Kidney epithelial cell (primary cell): ENCODE measurements at regions not wholly inside any gene's neighbourhood (a gene's known extent, or its start where the extent isn't known, plus 50 kb on each side); places are given as distances from the start of the nearest gene placed in this dataset.
"Not testable (repeated sequence)": the region's sequence is repeated elsewhere in the genome, so short reads cannot be mapped to it uniquely, and the experiment has no call there.

Experiments used
- DNase-seq: peaks from one replicate; pipeline ENCODE4 v3.0.0-alpha.2; 2010; ENCODE audit warnings: low read depth
- H3K27me3 ChIP-seq: 2 replicates; pipeline ENCODE4 v1.6.0; 2011; ENCODE audit warnings: low read length; ENCODE audit not compliant: control insufficient read depth, insufficient read depth
- H3K36me3 ChIP-seq: 2 replicates; pipeline ENCODE4 v1.5.1; 2011; ENCODE audit warnings: low read length; ENCODE audit not compliant: control insufficient read depth, insufficient read depth
- H3K4me3 ChIP-seq: 2 replicates; pipeline ENCODE4 v1.5.1; 2011; ENCODE audit warnings: low read depth, mild to moderate bottlenecking, control low read depth, low read length
- CTCF ChIP-seq: IDR thresholded peaks from 2 replicates; pipeline ENCODE4 v1.5.1; 2011; ENCODE audit warnings: mild to moderate bottlenecking, moderate library complexity, low read length, control low read depth, inconsistent platforms; ENCODE audit not compliant: insufficient read depth, poor library complexity, severe bottlenecking

- no peak overlapping the region for H3K4me3 ChIP-seq
- TF ChIP-seq CTCF = no peak
- no peaks in the 10 kb centered on the region for H3K27me3 ChIP-seq
- DNase-seq = no peak
- H3K36me3 ChIP-seq = no peaks in the 10 kb centered on the region
Observed at GRCh38 chrX:95945528-95945927, 739.1 kb upstream of the DIAPH2 start.

GRCh38 chrX:95949588-95949987, 735.1 kb upstream of the DIAPH2 start:
- H3K36me3 ChIP-seq = no peaks in the 10 kb centered on the region
- no peak for TF ChIP-seq CTCF
- no peaks in the 10 kb centered on the region for H3K27me3 ChIP-seq
- no peak overlapping the region for H3K4me3 ChIP-seq
- no peak for DNase-seq

- H3K36me3 ChIP-seq = no peaks in the 10 kb centered on the region
- no peak for TF ChIP-seq CTCF
- no peaks in the 10 kb centered on the region for H3K27me3 ChIP-seq
- H3K4me3 ChIP-seq = no peak overlapping the region
- no peak for DNase-seq
Observed at GRCh38 chrX:95950679-95951078, 734.0 kb upstream of the DIAPH2 start.

- no peak for TF ChIP-seq CTCF
- H3K27me3 ChIP-seq = no peaks in the 10 kb centered on the region
- no peak for DNase-seq
- no peaks in the 10 kb centered on the region for H3K36me3 ChIP-seq
- H3K4me3 ChIP-seq = no peak overlapping the region
Observed at GRCh38 chrX:95953564-95953963, 731.1 kb upstream of the DIAPH2 start.

- TF ChIP-seq CTCF = no peak
- no peaks in the 10 kb centered on the region for H3K27me3 ChIP-seq
- no peaks in the 10 kb centered on the region for H3K36me3 ChIP-seq
- H3K4me3 ChIP-seq = no peak overlapping the region
- no peak for DNase-seq
Observed at GRCh38 chrX:95956745-95957144, 727.9 kb upstream of the DIAPH2 start.

- H3K27me3 ChIP-seq, H3K36me3 ChIP-seq, H3K4me3 ChIP-seq, DNase-seq: not testable (repeated sequence)
Observed at GRCh38 chrX:95973456-95974095, 711.1 kb upstream of the DIAPH2 start.
